K562 (cell line): ENCODE measurements at regions not wholly inside any gene's neighbourhood (a gene's known extent, or its start where the extent isn't known, plus 50 kb on each side); places are given as distances from the start of the nearest gene placed in this dataset.
A peak's percentile ranks its signal among the peaks of the same experiment; 100 is the strongest.

Experiments
- CREBBP ChIP-seq: IDR thresholded peaks from one replicate; pipeline ENCODE4 v1.6.1; 2012; ENCODE audit warnings: low read depth, mild to moderate bottlenecking, control low read depth, inconsistent platforms, low read length
- KAT7 ChIP-seq: sonication (generic); formaldehyde crosslinking; IDR thresholded peaks from 2 replicates; pipeline ENCODE4 v1.8.0; 2022; ENCODE audit warnings: missing genetic modification reagents, mild to moderate bottlenecking, borderline replicate concordance
- KDM5B ChIP-seq: fragments of 200-600 bp; sonication (generic); IDR thresholded peaks from 2 replicates; pipeline ENCODE4 v1.6.1; 2012; ENCODE audit warnings: low read depth, mild to moderate bottlenecking, moderate library complexity, low read length, control low read depth, inconsistent platforms; ENCODE audit not compliant: insufficient replicate concordance
- SLC30A9 ChIP-seq: fragments of 250-450 bp; sonication (Bioruptor Pico); IDR thresholded peaks from 2 replicates; pipeline ENCODE4 v1.8.0; 2022; ENCODE audit warnings: mild to moderate bottlenecking, moderate library complexity
- THRAP3 ChIP-seq: fragments of 450-650 bp; IDR thresholded peaks from 2 replicates; pipeline ENCODE4 v1.6.1; 2016; ENCODE audit warnings: mild to moderate bottlenecking, inconsistent platforms, borderline replicate concordance
- ZNF431 ChIP-seq: sonication (generic); formaldehyde crosslinking; IDR thresholded peaks from 2 replicates; pipeline ENCODE4 v1.8.0; 2022; ENCODE audit warnings: mild to moderate bottlenecking, missing genetic modification reagents
- TF ChIP-seq, protein P1 (sequence below), 2 experiments: fragments of 200-800 bp in 1 of 2; sonication (Bioruptor generic) in 1 of 2; sonication (generic) in 1 of 2; formaldehyde crosslinking in 1 of 2; IDR thresholded peaks in 1 of 2; conservative IDR thresholded peaks in 1 of 2; 2 replicates each; pipeline versions ENCODE4 v1.5.0 to v1.6.1; 2016 to 2020; ENCODE audit warnings: missing compliant biosample characterization in 1 of 2, missing genetic modification characterization in 1 of 2, missing genetic modification reagents in 1 of 2
- TF ChIP-seq, protein P2 (sequence below): fragments of 450-650 bp; IDR thresholded peaks from 2 replicates; pipeline ENCODE4 v1.6.1; 2017; ENCODE audit warnings: antibody characterized with exemption, mild to moderate bottlenecking
- TF ChIP-seq, protein P3 (sequence below): fragments of 450-650 bp; IDR thresholded peaks from 2 replicates; pipeline ENCODE4 v1.6.1; 2016; ENCODE audit warnings: mild to moderate bottlenecking, moderate library complexity

GRCh38 chr6:14660806-14661579, 543.4 kb downstream of the CD83 start (continued):
- TF ChIP-seq THRAP3 (no peak), SLC30A9 (CRISPR knock-in tag) (no peak), KAT7 (CRISPR knock-in tag) (no peak), KDM5B (no peak), CREBBP (no peak), ZNF431 (CRISPR knock-in tag) (no peak)
- TF ChIP-seq, protein P1, sequence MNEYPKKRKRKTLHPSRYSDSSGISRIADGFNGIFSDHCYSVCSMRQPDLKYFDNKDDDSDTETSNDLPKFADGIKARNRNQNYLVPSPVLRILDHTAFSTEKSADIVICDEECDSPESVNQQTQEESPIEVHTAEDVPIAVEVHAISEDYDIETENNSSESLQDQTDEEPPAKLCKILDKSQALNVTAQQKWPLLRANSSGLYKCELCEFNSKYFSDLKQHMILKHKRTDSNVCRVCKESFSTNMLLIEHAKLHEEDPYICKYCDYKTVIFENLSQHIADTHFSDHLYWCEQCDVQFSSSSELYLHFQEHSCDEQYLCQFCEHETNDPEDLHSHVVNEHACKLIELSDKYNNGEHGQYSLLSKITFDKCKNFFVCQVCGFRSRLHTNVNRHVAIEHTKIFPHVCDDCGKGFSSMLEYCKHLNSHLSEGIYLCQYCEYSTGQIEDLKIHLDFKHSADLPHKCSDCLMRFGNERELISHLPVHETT (CRISPR knock-in tag; conservative IDR thresholded peaks at IDR 0.05 in 1 of 2, IDR thresholded peaks at IDR 0.05 in 1 of 2): peak in 1 of 2 experiments; percentile 55; a peak in 1 of 4 replicates
- TF ChIP-seq, protein P2, sequence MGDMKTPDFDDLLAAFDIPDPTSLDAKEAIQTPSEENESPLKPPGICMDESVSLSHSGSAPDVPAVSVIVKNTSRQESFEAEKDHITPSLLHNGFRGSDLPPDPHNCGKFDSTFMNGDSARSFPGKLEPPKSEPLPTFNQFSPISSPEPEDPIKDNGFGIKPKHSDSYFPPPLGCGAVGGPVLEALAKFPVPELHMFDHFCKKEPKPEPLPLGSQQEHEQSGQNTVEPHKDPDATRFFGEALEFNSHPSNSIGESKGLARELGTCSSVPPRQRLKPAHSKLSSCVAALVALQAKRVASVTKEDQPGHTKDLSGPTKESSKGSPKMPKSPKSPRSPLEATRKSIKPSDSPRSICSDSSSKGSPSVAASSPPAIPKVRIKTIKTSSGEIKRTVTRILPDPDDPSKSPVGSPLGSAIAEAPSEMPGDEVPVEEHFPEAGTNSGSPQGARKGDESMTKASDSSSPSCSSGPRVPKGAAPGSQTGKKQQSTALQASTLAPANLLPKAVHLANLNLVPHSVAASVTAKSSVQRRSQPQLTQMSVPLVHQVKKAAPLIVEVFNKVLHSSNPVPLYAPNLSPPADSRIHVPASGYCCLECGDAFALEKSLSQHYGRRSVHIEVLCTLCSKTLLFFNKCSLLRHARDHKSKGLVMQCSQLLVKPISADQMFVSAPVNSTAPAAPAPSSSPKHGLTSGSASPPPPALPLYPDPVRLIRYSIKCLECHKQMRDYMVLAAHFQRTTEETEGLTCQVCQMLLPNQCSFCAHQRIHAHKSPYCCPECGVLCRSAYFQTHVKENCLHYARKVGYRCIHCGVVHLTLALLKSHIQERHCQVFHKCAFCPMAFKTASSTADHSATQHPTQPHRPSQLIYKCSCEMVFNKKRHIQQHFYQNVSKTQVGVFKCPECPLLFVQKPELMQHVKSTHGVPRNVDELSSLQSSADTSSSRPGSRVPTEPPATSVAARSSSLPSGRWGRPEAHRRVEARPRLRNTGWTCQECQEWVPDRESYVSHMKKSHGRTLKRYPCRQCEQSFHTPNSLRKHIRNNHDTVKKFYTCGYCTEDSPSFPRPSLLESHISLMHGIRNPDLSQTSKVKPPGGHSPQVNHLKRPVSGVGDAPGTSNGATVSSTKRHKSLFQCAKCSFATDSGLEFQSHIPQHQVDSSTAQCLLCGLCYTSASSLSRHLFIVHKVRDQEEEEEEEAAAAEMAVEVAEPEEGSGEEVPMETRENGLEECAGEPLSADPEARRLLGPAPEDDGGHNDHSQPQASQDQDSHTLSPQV: no peak
- TF ChIP-seq, protein P3, sequence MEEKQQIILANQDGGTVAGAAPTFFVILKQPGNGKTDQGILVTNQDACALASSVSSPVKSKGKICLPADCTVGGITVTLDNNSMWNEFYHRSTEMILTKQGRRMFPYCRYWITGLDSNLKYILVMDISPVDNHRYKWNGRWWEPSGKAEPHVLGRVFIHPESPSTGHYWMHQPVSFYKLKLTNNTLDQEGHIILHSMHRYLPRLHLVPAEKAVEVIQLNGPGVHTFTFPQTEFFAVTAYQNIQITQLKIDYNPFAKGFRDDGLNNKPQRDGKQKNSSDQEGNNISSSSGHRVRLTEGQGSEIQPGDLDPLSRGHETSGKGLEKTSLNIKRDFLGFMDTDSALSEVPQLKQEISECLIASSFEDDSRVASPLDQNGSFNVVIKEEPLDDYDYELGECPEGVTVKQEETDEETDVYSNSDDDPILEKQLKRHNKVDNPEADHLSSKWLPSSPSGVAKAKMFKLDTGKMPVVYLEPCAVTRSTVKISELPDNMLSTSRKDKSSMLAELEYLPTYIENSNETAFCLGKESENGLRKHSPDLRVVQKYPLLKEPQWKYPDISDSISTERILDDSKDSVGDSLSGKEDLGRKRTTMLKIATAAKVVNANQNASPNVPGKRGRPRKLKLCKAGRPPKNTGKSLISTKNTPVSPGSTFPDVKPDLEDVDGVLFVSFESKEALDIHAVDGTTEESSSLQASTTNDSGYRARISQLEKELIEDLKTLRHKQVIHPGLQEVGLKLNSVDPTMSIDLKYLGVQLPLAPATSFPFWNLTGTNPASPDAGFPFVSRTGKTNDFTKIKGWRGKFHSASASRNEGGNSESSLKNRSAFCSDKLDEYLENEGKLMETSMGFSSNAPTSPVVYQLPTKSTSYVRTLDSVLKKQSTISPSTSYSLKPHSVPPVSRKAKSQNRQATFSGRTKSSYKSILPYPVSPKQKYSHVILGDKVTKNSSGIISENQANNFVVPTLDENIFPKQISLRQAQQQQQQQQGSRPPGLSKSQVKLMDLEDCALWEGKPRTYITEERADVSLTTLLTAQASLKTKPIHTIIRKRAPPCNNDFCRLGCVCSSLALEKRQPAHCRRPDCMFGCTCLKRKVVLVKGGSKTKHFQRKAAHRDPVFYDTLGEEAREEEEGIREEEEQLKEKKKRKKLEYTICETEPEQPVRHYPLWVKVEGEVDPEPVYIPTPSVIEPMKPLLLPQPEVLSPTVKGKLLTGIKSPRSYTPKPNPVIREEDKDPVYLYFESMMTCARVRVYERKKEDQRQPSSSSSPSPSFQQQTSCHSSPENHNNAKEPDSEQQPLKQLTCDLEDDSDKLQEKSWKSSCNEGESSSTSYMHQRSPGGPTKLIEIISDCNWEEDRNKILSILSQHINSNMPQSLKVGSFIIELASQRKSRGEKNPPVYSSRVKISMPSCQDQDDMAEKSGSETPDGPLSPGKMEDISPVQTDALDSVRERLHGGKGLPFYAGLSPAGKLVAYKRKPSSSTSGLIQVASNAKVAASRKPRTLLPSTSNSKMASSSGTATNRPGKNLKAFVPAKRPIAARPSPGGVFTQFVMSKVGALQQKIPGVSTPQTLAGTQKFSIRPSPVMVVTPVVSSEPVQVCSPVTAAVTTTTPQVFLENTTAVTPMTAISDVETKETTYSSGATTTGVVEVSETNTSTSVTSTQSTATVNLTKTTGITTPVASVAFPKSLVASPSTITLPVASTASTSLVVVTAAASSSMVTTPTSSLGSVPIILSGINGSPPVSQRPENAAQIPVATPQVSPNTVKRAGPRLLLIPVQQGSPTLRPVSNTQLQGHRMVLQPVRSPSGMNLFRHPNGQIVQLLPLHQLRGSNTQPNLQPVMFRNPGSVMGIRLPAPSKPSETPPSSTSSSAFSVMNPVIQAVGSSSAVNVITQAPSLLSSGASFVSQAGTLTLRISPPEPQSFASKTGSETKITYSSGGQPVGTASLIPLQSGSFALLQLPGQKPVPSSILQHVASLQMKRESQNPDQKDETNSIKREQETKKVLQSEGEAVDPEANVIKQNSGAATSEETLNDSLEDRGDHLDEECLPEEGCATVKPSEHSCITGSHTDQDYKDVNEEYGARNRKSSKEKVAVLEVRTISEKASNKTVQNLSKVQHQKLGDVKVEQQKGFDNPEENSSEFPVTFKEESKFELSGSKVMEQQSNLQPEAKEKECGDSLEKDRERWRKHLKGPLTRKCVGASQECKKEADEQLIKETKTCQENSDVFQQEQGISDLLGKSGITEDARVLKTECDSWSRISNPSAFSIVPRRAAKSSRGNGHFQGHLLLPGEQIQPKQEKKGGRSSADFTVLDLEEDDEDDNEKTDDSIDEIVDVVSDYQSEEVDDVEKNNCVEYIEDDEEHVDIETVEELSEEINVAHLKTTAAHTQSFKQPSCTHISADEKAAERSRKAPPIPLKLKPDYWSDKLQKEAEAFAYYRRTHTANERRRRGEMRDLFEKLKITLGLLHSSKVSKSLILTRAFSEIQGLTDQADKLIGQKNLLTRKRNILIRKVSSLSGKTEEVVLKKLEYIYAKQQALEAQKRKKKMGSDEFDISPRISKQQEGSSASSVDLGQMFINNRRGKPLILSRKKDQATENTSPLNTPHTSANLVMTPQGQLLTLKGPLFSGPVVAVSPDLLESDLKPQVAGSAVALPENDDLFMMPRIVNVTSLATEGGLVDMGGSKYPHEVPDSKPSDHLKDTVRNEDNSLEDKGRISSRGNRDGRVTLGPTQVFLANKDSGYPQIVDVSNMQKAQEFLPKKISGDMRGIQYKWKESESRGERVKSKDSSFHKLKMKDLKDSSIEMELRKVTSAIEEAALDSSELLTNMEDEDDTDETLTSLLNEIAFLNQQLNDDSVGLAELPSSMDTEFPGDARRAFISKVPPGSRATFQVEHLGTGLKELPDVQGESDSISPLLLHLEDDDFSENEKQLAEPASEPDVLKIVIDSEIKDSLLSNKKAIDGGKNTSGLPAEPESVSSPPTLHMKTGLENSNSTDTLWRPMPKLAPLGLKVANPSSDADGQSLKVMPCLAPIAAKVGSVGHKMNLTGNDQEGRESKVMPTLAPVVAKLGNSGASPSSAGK: 0 out of 2 replicates have a peak, but pooled peaks have one; percentile 35
